WTC11 (cell line): ENCODE measurements at regions not wholly inside any gene's neighbourhood (a gene's known extent, or its start where the extent isn't known, plus 50 kb on each side); places are given as distances from the start of the nearest gene placed in this dataset.

Experiments
- ATF2 ChIP-seq: sonication (generic); formaldehyde crosslinking; IDR thresholded peaks from 2 replicates; pipeline ENCODE4 v1.8.1; 2022; ENCODE audit warnings: low read depth, missing genetic modification reagents, borderline replicate concordance
- CBFB ChIP-seq: sonication (generic); formaldehyde crosslinking; IDR thresholded peaks from 2 replicates; pipeline ENCODE4 v1.8.1; 2022; ENCODE audit warnings: mild to moderate bottlenecking, low read depth, missing genetic modification reagents
- FOXK1 ChIP-seq: sonication (generic); formaldehyde crosslinking; IDR thresholded peaks from 2 replicates; pipeline ENCODE4 v1.8.0; 2022; ENCODE audit warnings: mild to moderate bottlenecking, moderate library complexity, missing genetic modification reagents
- MAX ChIP-seq: sonication (generic); formaldehyde crosslinking; IDR thresholded peaks from 2 replicates; pipeline ENCODE4 v1.8.0; 2022; ENCODE audit warnings: mild to moderate bottlenecking, missing genetic modification reagents
- NFATC4 ChIP-seq: fragments of 250-450 bp; sonication (Bioruptor Pico); IDR thresholded peaks from 2 replicates; pipeline ENCODE4 v1.9.0; 2021; ENCODE audit warnings: mild to moderate bottlenecking
- NR3C1 ChIP-seq: sonication (generic); formaldehyde crosslinking; conservative IDR thresholded peaks from 2 replicates; pipeline ENCODE4 v1.8.1; 2023; ENCODE audit warnings: low read depth, mild to moderate bottlenecking, missing genetic modification reagents
- RORB ChIP-seq: fragments of 250-450 bp; sonication (Bioruptor Pico); IDR thresholded peaks from 2 replicates; pipeline ENCODE4 v1.9.0; 2021; ENCODE audit warnings: mild to moderate bottlenecking
- STAT6 ChIP-seq: sonication (generic); formaldehyde crosslinking; conservative IDR thresholded peaks from 2 replicates; pipeline ENCODE4 v1.8.1; 2023; ENCODE audit warnings: mild to moderate bottlenecking, low read depth, missing genetic modification reagents, moderate library complexity
- USF1 ChIP-seq: sonication (generic); formaldehyde crosslinking; IDR thresholded peaks from 2 replicates; pipeline ENCODE4 v1.8.0; 2022; ENCODE audit warnings: mild to moderate bottlenecking, missing genetic modification reagents
- ZBTB21 ChIP-seq: sonication (generic); formaldehyde crosslinking; IDR thresholded peaks from 2 replicates; pipeline ENCODE4 v1.8.1; 2023; ENCODE audit warnings: mild to moderate bottlenecking, missing genetic modification reagents, borderline replicate concordance
- ZNF423 ChIP-seq: fragments of 250-450 bp; sonication (Bioruptor Pico); IDR thresholded peaks from 2 replicates; pipeline ENCODE4 v2.1.2; 2022; ENCODE audit warnings: mild to moderate bottlenecking, moderate library complexity
- TF ChIP-seq, protein P1 (sequence below): sonication (generic); formaldehyde crosslinking; IDR thresholded peaks from 2 replicates; pipeline ENCODE4 v1.8.0; 2022; ENCODE audit warnings: mild to moderate bottlenecking, missing genetic modification reagents
- TF ChIP-seq, protein P2 (sequence below): fragments of 200-600 bp; IDR thresholded peaks from 2 replicates; pipeline ENCODE4 v1.8.0; 2022; ENCODE audit warnings: antibody characterized with exemption

DNA sequence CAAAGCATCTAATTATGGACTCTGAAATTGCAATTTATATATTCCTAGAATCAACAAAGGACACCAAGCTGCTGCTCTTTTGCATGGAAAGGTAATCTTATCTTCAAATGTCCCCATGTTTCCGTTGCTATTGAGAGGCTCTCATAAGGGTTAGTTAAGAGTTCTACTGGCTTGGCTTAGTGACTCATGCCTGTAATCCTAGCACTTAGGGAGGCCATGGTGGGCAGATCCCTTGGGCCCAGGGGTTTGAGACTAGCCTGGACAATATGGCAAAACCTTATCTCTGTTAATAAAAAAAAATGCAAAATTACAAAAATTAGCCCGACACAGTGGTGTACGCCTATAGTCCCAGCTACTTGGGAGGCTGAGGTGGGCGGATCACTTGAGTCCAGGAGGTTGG lies 93.4 kb upstream of the RAPGEF2 start:
- no peak for TF ChIP-seq MAX (CRISPR knock-in tag)
- no peak for TF ChIP-seq FOXK1 (CRISPR knock-in tag)
- TF ChIP-seq, protein P1, sequence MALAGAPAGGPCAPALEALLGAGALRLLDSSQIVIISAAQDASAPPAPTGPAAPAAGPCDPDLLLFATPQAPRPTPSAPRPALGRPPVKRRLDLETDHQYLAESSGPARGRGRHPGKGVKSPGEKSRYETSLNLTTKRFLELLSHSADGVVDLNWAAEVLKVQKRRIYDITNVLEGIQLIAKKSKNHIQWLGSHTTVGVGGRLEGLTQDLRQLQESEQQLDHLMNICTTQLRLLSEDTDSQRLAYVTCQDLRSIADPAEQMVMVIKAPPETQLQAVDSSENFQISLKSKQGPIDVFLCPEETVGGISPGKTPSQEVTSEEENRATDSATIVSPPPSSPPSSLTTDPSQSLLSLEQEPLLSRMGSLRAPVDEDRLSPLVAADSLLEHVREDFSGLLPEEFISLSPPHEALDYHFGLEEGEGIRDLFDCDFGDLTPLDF (CRISPR knock-in tag), result no peak
- TF ChIP-seq, protein P2, sequence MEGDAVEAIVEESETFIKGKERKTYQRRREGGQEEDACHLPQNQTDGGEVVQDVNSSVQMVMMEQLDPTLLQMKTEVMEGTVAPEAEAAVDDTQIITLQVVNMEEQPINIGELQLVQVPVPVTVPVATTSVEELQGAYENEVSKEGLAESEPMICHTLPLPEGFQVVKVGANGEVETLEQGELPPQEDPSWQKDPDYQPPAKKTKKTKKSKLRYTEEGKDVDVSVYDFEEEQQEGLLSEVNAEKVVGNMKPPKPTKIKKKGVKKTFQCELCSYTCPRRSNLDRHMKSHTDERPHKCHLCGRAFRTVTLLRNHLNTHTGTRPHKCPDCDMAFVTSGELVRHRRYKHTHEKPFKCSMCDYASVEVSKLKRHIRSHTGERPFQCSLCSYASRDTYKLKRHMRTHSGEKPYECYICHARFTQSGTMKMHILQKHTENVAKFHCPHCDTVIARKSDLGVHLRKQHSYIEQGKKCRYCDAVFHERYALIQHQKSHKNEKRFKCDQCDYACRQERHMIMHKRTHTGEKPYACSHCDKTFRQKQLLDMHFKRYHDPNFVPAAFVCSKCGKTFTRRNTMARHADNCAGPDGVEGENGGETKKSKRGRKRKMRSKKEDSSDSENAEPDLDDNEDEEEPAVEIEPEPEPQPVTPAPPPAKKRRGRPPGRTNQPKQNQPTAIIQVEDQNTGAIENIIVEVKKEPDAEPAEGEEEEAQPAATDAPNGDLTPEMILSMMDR, result no peak
- no peak for TF ChIP-seq NFATC4 (CRISPR knock-in tag)
- no peak for TF ChIP-seq ATF2 (CRISPR knock-in tag)
- no peak for TF ChIP-seq USF1 (CRISPR knock-in tag)
- TF ChIP-seq RORB (CRISPR knock-in tag), result no peak
- no peak for TF ChIP-seq ZBTB21 (CRISPR knock-in tag)
- TF ChIP-seq STAT6 (CRISPR knock-in tag), result no peak
- TF ChIP-seq CBFB (CRISPR knock-in tag), result no peak
- TF ChIP-seq ZNF423 (CRISPR knock-in tag), result no peak
- no peak for TF ChIP-seq NR3C1
